HG02759 (cell line): ENCODE measurements at regions not wholly inside any gene's neighbourhood (a gene's known extent, or its start where the extent isn't known, plus 50 kb on each side); places are given as distances from the start of the nearest gene placed in this dataset.
A peak's percentile ranks its signal among the peaks of the same experiment; 100 is the strongest.
"Not testable (repeated sequence)": the region's sequence is repeated elsewhere in the genome, so short reads cannot be mapped to it uniquely, and the experiment has no call there.

ENCODE experiments used
- ATAC-seq: cut with Tn5 transposase; IDR thresholded peaks from one replicate; pipeline ENCODE4 v1.9.1; 2021; ENCODE audit warnings: mild to moderate bottlenecking, moderate library complexity; ENCODE audit not compliant: unreplicated experiment

DNA sequence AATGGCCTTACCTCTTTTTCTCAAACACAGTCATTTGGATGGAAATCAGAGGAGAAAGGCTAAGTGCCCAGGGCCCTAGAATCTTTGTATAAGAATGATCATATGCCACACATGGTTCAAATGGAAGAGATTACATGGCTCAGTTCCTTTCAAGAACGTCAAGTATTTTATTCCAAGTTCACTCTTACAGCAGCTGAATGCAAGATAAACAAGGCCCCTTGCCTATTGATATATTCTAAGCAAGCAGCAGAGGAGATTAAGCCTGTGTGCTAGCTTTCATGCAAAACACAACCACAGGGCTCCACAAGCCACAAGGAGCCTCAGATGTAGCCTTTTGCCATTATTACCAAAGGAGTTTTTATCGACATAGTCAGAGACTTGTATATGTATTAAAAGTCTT is 55.3 kb upstream of the SLCO6A1 start:
- no peak for ATAC-seq

DNA sequence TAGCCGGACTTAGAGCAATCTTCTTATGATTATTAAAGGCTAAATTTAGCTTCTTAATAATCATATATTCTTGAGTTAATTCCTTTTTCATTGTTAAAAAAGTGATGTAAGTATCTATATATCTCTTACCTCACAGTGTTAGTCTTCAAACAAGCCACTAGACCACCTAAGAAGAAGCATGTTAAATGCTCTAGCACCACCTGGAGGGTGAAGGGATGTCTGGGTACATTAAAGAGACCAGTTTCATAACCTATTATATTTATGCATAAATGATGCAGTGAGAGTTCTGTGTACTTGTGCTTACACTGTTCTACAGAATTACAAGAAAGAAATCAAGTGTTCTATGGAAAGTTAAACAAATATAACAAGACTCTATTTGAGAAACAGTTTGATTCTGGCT is 55.9 kb upstream of the SLCO6A1 start:
- ATAC-seq = no peak

DNA sequence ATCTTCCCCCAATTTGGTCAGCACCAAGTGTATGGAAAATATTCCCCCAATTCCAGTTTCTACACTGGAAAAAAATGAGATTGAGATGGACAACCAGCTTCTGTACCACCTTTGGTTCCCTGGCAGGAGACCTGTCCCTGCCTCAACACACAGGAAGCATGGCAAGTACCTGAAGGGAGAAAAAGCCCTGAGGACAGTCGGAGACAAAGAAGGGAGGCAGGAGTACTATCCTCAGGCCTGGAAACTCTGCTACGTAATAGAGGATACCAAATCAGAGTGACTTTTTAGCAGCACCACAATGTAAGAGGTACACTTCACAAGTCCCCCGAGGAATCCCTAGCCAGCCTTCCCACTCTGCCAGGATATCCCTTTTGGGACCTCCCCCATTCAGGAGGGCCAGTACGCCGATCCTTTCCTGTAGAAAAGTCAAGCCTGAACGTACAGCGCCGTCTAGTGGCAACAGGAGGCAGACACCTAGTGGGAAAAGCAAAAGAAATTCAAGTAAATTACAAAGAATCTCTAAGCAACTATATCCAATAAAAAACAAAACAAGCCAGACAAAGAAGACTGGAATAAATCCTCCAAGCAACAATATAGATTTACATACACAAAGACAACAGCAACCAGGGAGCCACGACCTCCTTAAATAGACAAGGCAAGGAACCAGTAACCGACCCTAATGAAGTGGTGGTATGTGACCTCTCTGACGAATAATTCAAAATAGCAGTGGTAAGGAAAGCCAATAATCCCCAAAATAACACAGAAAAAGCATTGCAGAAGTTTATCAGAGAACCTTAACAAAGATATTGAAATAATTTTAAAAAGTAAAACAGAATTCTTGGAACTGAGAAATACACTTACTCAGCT is 63.3 kb upstream of the SLCO6A1 start:
- peak; percentile 76 for ATAC-seq

DNA sequence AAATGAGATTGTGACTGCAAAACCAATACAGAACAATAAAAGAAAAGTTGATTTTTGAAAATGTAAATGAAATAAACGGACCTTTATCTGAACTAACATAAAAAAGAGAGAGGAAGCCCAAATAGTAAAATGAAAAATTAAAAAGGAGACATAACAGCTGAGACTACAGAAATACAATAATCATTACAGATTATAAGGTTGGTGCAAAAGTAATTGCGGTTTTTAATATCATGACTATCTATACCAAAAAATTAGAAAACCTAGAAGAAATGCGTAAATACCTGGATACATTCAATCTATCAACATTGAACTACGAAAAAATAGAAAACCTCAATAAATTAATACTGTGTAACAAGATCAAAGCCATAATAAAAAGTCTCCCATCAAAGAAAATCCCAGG is 71.9 kb upstream of the SLCO6A1 start:
- no peak for ATAC-seq

DNA sequence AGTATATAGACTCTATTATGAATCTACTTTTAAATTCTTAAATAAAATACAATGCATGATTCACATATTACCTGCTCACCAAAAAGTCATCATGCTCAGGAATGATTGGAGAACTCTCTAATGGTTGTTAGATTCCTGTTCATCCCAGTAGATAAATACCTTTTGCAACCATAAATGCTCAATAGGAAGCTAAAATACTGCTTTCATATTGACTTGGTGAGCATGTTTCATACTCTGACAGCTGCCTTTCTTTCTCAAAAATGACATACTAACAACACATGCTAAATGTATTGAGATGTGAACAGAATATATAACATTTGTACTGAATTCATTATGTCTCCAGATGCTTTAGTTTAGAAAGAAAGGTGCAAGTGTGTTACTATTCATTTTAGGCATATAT is 79.6 kb upstream of the SLCO6A1 start:
- no peak for ATAC-seq

DNA sequence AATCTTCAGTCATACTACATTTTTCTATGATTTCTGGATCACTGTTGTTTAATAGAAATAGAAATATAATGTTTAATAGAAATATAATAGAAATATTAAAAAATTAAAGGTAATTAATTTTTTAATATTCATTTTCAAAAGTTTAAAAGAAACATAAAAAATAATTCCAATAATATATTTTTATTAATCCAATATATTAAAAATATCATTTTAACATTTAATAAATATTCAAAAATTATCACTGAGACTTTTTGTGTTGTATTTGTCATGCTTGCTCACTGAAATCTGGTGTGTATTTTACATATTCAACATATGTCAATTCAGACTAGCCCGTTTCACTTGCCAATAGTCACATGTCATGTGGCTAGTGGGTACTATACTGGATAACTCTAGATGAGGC is 80.6 kb upstream of the SLCO6A1 start:
- no peak for ATAC-seq

DNA sequence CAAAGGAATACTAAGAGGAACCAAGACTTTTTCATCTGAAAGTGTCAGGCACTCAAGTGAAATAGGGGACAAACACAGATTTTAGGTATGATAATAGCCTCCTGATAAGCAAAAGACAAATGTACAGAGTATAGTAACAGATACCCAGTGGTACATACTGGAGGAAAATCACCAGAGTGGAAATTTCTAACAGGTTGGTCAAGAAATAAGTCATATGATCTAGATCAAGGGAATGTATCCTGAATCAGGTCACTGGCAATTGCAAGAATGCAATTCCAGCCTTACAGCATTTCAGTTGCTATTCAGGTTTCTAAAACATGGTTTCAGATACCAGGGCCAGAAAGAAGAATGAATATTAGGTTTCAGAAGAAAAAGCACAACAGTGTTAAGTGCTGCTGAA is 82.2 kb upstream of the SLCO6A1 start:
- ATAC-seq = no peak

DNA sequence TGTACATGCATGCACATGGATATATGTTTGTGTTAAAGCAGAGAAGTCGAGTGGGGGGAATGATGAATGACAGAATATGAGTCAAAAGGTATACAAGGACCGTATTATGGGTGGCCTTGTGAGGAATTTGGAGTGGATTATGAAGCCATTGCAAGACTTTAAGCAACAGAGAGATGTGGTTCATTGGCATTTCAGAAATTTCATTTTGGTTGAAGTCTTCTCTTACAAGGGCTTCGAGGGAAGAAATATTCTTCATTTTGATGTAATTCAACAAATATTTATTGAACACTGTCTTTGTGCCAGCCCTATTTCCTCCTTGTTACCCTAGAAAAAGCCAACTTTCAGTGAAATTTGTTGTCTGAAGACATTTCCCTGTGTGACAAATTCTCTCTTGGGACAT is 83.9 kb upstream of the SLCO6A1 start:
- no peak for ATAC-seq

DNA sequence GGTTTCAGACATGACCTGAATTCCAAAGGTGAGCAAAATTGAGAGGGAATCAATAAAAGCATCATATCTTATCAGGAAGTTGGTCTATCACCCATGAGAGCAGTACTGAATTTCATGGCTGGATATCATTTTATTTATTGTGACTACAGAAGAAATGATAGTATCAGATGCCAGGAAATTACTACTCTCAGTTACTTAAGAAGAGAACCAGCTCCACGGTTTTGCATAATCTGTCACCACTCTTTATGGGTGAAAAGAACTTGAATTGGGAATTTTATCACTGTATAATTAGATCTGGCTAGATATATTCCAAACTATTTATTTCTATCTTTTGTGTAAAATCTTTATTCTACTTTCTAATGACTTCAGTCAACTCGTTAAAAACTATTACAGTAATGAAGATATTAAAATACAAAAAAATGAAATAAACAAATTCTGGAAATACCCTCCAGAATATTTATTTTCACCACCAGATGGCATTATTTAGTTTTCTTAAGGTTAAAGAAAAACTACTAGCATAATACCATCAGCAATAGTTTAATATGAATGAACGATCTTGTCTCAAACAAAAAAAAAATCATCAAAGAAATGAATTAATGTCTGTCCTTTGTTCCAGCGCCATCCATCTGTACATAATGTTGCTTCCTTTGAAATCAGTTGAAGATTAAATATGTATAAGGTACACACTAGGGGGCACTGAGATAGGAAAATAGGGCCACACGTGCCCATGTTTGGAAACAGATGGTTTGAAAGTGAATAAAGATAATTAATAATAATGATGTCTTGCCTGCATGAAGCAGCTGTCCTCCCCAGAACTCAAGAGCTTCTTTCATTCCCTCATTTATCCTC is 84.7 kb upstream of the SLCO6A1 start:
- no peak for ATAC-seq

DNA sequence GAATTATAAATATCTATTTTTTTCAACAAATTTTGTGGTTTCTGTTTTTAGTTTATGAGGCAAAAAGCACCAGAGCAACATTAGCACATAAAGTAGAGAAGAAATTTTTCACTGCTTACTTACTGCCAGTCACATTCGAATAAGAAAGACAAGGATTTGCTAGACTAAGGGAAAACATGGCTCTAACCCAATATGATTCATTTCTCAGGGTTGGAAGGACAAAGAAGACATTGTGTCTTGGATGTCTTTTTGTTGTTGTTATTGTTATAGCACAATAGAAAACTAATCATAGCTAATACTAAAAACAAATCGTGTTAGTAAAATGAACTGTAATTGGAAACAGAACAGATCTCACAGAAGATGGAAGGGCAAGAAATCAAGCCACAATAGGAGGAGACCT is 90.9 kb upstream of the SLCO6A1 start:
- no peak for ATAC-seq

DNA sequence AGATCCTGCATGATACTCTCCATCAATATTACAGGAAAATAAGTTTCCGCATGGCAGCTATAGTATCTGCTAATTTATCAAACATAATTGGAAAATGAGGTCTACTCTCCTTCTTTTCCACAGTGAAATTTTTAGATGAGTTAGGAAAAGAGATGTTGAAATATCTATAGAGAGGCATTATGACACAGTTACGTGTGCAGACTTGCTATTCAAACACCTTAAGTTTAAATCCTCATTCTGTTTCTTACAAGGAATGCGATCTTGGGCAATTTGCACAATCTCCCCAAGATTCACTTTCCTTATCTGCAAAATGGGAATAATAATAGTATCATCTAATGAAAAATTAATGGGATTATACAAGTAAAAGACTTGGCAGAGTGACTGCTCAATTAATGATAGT is 91.7 kb upstream of the SLCO6A1 start:
- ATAC-seq = no peak

DNA sequence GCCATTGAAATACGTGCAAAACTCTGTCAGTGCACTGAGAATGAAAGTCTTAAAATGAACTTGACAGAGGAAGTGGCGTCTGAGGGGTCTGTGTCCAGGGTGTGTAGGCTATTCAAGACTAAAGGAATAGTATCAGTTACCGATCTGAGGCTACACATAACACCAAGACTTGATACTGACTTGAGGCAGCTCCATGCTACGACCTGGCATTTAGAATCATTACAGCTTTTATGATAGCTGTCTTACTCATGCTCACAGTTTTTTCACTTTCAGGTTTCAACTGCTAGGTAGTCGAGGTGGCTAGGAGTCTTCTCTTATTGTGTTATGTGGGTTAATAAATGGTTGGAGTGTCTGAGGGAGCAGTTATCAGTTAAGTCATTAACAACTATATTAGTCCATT is 92.8 kb upstream of the SLCO6A1 start:
- ATAC-seq = peak; percentile 52

DNA sequence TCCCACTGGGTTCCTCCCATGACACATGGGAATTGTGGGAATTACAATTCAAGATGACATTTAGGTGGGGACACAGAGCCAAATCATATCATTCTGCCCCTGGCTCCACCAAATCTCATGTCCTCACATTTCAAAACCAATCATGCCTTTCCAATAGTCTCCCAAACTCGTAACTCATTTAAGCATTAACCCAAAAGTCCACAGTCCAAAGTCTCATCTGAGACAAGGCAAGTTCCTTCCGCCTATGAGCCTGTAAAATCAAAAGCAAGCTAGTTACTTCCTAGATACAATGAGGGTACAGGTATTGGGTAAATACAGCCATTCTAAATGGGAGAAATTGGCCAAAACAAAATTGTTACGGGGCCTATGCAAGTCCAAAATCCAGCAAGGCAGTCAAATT is 93.8 kb upstream of the SLCO6A1 start:
- not testable (repeated sequence) for ATAC-seq

DNA sequence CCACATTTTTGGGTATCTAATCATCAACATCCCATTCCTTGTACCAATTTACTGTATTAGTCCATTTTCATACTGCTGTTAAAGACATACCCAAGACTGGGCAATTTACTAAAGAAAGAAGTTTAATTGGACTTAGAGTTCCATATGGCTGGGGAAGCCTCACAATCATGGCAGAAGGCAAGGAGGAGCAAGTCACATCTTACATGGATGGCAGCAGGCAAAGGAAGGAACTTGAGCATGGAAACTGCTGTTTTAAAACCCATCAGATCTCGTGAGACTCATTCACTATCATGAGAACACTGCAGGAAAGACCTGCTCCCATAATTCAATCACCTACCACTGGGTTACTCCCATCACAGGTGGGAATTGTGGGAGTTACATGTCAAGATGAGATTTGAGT is 95.4 kb upstream of the SLCO6A1 start:
- no peak for ATAC-seq

DNA sequence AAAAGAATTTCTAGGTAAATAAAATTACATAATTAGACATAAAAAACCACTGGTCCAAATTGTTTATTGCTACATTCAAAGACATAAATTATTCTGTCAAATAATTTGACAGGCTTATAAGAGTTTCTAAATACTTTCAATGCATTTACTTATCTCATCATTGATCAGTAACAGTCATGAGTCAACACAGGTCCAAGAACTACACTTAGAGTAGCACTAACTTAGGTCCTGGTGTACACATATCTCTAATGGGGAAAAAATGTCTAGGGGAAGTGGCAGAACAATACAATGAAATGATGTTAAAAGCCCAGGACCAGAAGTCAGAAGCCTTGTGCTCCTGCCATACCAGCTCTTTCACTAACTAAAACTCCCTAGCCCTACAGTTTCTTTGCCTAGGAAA is 96.5 kb upstream of the SLCO6A1 start:
- no peak for ATAC-seq

DNA sequence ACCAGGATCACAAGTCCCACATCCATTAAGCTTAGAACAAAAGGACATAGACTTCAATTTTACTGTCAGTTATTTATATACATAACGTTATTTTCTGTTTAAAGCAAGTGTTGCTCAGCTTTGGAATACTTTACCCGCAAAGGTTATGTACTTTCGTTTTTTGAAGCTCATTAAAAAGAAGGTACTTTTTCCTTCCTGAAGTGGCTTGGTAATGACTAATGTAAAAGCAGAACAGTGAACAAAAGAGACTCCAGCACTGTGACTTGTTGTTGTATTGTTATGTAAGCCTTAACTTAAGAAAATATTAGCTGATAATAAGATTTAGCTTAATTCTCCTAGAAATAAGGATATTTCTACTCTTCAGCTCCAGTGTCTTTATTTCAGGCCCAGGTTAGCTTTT is 97.3 kb upstream of the SLCO6A1 start:
- ATAC-seq = peak; percentile 80

DNA sequence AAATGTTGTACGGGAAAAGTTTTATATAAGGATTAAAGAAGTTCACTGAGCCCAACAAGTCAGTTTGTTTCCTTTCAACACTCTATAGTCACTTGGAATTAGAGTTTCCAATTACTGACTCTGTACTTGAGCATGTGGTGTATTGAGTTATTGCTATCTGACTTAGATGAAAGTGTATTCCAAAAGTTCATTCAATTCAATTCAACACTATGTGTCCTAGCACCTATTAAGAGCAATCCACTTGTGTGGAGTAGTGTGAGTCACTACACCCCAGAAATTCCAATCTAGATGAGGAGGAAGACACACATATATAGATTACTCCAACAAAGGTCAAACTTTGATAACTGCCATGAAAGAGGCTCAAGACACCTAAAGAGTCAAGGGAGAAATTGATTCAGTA is 98.2 kb upstream of the SLCO6A1 start:
- ATAC-seq = no peak

DNA sequence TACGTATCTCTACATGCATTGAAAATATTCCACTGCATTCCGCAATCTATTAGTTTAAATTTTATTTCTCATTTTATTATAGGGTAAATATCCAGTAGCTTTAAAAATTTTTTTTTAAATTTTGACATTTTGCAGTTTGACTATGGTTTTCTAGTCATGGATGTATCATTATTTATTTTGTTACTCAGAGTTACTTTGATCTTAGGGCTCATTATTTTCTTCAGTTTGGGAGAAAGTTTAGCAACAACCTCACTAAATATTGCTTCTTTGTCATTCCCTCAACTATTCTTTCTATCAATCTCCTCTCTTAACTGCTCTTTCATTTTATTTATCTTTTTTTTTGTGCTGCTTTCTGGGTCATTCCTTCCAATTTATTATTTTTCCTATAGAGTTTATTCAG is 100.5 kb upstream of the SLCO6A1 start:
- no peak for ATAC-seq

DNA sequence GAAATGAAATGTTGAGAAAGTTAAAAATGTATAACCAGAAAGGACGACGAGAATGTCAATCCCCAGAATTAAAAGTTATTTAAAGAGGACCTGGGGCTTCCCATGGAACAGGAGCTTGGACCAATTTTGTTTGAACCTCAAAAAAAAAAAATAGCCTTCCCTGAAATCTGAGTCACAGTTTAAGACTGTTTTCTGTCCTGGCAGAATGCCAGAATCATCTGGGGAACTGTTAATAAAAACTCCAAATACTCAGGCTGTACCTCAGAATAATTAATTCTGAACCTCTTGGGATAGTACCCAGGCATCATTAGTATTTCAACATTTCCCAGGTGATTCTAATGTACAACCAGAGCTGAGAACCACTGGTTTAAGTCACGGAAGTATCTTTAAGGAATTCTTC is 102.2 kb upstream of the SLCO6A1 start:
- ATAC-seq = no peak

DNA sequence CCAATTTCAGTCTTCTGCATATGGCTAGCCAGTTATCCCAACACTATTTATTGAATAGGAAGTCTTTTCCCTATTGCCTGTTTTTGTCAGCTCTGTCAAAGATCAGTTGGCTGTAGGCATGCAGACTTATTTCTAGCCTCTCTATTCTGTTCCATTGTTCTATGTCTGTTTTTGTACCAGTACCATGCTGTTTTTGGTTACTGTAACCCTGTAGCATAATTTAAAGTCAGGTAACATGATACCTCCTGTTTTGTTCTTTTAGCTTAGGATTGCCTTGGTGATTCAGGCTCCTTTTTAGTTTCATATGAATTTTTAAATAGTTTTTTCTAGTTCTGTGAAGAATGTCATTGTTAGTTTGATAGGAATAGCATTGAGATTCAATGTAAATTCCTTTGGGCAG is 104.9 kb upstream of the SLCO6A1 start:
- ATAC-seq = no peak

DNA sequence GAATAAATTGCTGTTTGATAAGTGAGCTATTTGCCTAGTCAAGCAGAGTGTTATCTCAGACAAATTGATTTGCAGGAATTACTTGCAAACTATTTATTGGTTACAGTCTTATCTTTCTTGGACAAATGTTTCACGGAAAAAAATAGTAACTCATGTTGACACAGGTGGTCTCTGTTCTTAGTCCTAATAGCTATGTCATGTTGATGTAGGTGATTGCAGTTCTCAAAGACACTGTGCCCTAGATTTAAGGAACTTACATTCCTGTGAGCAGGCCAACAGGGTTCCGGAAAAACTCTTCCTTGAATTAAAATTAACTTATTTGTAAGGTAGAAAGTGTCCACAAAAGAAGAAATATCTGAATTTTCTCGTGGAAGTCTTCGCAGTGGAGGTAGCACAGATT is 109.6 kb upstream of the SLCO6A1 start:
- ATAC-seq = no peak

DNA sequence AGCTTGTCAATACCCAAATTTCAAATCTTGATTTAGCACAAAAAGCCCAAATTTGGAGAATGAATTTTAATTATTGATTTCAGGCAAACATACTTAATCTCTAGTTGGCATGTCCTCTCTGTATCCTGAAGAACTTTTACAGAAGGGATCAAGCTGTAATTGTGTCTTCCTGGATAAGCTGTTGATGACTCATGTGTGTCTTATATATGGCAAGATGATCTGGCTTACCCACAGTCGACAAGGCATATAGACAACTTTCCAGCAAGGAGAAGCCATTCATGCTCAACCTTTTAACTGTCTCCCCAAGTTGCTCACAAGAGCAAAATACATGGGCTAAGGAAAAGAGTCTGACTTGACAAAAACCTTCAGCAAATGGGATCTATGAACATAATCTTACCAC is 112.5 kb upstream of the SLCO6A1 start:
- ATAC-seq = no peak
